HFFc6 (cell line): ENCODE measurements at regions not wholly inside any gene's neighbourhood (a gene's known extent, or its start where the extent isn't known, plus 50 kb on each side); places are given as distances from the start of the nearest gene placed in this dataset.
"Not testable (repeated sequence)": the region's sequence is repeated elsewhere in the genome, so short reads cannot be mapped to it uniquely, and the experiment has no call there.

Experiments used
- DNase-seq: peaks from one replicate; pipeline ENCODE4 v3.0.0-alpha.2; 2018
- H3K27ac Mint-ChIP-seq: 2 replicates; pipeline ENCODE4 v1.8.0; 2020; ENCODE audit warnings: mild to moderate bottlenecking, mixed read lengths
- H3K27me3 Mint-ChIP-seq: 2 replicates; pipeline ENCODE4 v1.8.0; 2021; ENCODE audit warnings: mild to moderate bottlenecking, moderate library complexity, mixed read lengths; ENCODE audit not compliant: insufficient read depth
- H3K36me3 Mint-ChIP-seq: 2 replicates; pipeline ENCODE4 v1.8.0; 2021; ENCODE audit warnings: low read depth, mixed read lengths
- H3K4me1 Mint-ChIP-seq: 2 replicates; pipeline ENCODE4 v1.8.0; 2020; ENCODE audit warnings: low read depth, mixed read lengths
- H3K4me3 Mint-ChIP-seq: 2 replicates; pipeline ENCODE4 v1.8.0; 2020; ENCODE audit warnings: mild to moderate bottlenecking, moderate library complexity, mixed read lengths
- H3K9me3 Mint-ChIP-seq: 2 replicates; pipeline ENCODE4 v1.8.0; 2020; ENCODE audit warnings: mild to moderate bottlenecking, mixed read lengths
- CTCF ChIP-seq: fragments of 200-600 bp; sonication (generic); IDR thresholded peaks from 2 replicates; pipeline ENCODE4 v1.5.0; 2021; ENCODE audit warnings: antibody characterized with exemption, mild to moderate bottlenecking

GRCh38 chrX:40237731-40238178 lies 140.0 kb upstream of the BCOR start:
- no peak for DNase-seq
- Mint-ChIP-seq H3K27ac (no peak overlapping the region), H3K4me1 (no peaks in the 10 kb centered on the region), H3K4me3 (no peak overlapping the region), H3K36me3 (no peaks in the 10 kb centered on the region), H3K9me3 (no peaks in the 10 kb centered on the region), H3K27me3 (peaks cover 11% of the 10 kb centered on the region)
- no peak for TF ChIP-seq CTCF

GRCh38 chrX:40230646-40231045 lies 132.9 kb upstream of the BCOR start:
- Mint-ChIP-seq H3K27me3 (peaks cover 12% of the 10 kb centered on the region), H3K36me3 (no peaks in the 10 kb centered on the region), H3K9me3 (no peaks in the 10 kb centered on the region), H3K27ac (no peak overlapping the region), H3K4me3 (no peak overlapping the region), H3K4me1 (no peaks in the 10 kb centered on the region)
- no peak for DNase-seq
- TF ChIP-seq CTCF: no peak

GRCh38 chrX:40227125-40227524 lies 129.4 kb upstream of the BCOR start:
- no peak for DNase-seq
- Mint-ChIP-seq H3K9me3 (no peaks in the 10 kb centered on the region), H3K27me3 (peaks cover 10% of the 10 kb centered on the region), H3K27ac (no peak overlapping the region), H3K36me3 (peaks cover 4% of the 10 kb centered on the region; the same call in 1 of the 2 replicates), H3K4me1 (no peaks in the 10 kb centered on the region), H3K4me3 (no peak overlapping the region)
- TF ChIP-seq CTCF: no peak

- no peaks in the 10 kb centered on the region for H3K4me1 Mint-ChIP-seq
- H3K4me3 Mint-ChIP-seq: no peak overlapping the region
- H3K36me3 Mint-ChIP-seq: peaks cover 4% of the 10 kb centered on the region; the same call in 1 of the 2 replicates
- peaks cover 4% of the 10 kb centered on the region; the same call in 1 of the 2 replicates for H3K9me3 Mint-ChIP-seq
- H3K27me3 Mint-ChIP-seq: no peaks in the 10 kb centered on the region; the same call in 1 of the 2 replicates
- DNase-seq: no peak
- H3K27ac Mint-ChIP-seq: no peak overlapping the region
- no peak for TF ChIP-seq CTCF
Observed at GRCh38 chrX:40224658-40225057, 126.9 kb upstream of the BCOR start.

- H3K4me3 Mint-ChIP-seq, H3K27ac Mint-ChIP-seq, H3K27me3 Mint-ChIP-seq, H3K36me3 Mint-ChIP-seq, H3K4me1 Mint-ChIP-seq, DNase-seq, H3K9me3 Mint-ChIP-seq: not testable (repeated sequence)
Observed at GRCh38 chrX:40222612-40223011, 124.9 kb upstream of the BCOR start.

- Mint-ChIP-seq H3K27me3 (peaks cover 3% of the 10 kb centered on the region; the same call in 1 of the 2 replicates), H3K27ac (no peak overlapping the region), H3K4me3 (no peak overlapping the region), H3K36me3 (no peaks in the 10 kb centered on the region), H3K4me1 (peaks cover 9% of the 10 kb centered on the region), H3K9me3 (no peaks in the 10 kb centered on the region)
- no peak for DNase-seq
- TF ChIP-seq CTCF: no peak
Observed at GRCh38 chrX:40213092-40213491, 115.3 kb upstream of the BCOR start.
